ENCODE measurements at regions not wholly inside any gene's neighbourhood (a gene's known extent, or its start where the extent isn't known, plus 50 kb on each side); places are given as distances from the start of the nearest gene placed in this dataset.

DNA sequence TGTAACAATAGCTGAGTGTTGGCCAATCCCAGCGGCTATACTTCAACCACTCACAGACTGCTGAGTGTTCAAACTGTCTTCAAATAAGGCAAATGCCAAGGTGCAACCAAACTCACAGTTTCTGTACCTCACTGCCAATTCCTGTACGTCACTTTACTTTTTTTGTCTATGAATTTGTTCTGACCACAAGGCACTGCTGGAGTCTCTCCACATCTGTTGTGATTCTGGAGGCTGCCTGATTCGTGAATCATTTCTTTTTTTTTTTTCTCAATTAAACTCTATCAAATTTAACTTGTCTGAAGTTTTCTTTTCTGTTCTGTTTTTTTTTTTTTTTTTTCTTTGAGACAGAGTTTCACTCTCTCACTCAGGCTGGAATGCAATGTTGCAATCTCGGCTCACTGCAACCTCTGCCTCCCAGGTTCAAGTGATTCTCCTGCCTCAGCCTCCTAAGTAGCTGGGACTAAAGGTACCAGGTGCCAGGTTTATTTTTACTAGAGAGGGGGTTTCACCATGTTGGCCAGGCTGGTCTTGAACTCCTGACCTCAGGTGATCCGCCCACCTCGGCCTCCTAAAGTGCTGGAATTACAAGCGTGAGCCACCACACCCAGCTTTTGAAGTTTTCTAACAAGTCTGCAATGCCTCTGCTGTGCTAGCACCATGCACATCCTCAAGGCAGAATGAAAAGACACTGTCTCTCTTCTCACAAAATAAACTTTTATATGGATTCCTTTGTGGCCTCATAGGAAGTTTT is 401.7 kb downstream of the IRS2 start:
- DNase-seq (ENCODE audit: low read depth, low spot score), result no peak
- in situ Hi-C loops (cut with HindIII; ENCODE audit: low pct_unique_long_range_greater_than_20kb, low sequenced_read_pairs), result no loop called here

GRCh38 chr13:109383683-109384082 is 402.7 kb downstream of the IRS2 start:
- in situ Hi-C loops (cut with HindIII; ENCODE audit: low pct_unique_long_range_greater_than_20kb, low sequenced_read_pairs), result no loop called here
- no peak for DNase-seq (ENCODE audit: low read depth, low spot score)

DNA sequence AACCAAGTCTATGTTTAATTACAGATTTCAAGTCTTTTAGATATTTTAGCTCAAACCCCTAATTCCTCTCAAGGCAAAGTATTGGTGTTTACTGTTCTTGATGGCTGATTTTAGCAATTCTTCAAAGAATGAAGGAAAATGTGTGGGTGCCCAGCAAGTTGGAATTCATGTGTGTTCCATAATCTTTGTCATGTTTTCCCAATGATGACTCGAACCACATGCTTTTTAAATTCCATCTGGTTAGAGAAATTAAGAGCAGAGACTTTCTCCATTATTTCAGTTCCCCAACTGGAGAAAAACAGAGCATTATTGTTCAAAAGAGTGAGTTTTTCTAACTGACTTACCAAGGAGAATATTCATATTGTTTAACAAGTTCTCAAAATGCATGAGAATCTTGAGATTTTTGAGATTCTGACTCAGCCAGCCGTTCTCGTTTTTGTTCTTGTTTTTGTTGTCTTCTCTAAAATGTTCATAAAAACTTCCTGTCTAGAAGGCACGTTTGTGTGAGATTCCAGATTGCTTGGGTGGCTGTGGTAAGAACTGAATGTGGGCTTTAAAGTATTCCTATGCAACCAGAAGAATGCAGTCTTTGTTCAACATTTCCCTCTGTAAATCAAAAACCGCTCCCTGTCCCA is 404.7 kb downstream of the IRS2 start:
- peak; percentile 78 for DNase-seq (ENCODE audit: low read depth, low spot score)
- in situ Hi-C loops (cut with HindIII; ENCODE audit: low pct_unique_long_range_greater_than_20kb, low sequenced_read_pairs), result no loop called here

GRCh38 chr13:109380457-109380856 is 405.9 kb downstream of the IRS2 start:
- in situ Hi-C loops (cut with HindIII; ENCODE audit: low pct_unique_long_range_greater_than_20kb, low sequenced_read_pairs), result no loop called here
- DNase-seq (ENCODE audit: low read depth, low spot score), result no peak

GRCh38 chr13:109379930-109380329 is 406.5 kb downstream of the IRS2 start:
- in situ Hi-C loops (cut with HindIII; ENCODE audit: low pct_unique_long_range_greater_than_20kb, low sequenced_read_pairs), result no loop called here
- no peak for DNase-seq (ENCODE audit: low read depth, low spot score)

GRCh38 chr13:109376936-109377335 is 409.4 kb downstream of the IRS2 start:
- DNase-seq (ENCODE audit: low read depth, low spot score), result peak; percentile 9
- in situ Hi-C loops (cut with HindIII; ENCODE audit: low pct_unique_long_range_greater_than_20kb, low sequenced_read_pairs), result no loop called here

DNA sequence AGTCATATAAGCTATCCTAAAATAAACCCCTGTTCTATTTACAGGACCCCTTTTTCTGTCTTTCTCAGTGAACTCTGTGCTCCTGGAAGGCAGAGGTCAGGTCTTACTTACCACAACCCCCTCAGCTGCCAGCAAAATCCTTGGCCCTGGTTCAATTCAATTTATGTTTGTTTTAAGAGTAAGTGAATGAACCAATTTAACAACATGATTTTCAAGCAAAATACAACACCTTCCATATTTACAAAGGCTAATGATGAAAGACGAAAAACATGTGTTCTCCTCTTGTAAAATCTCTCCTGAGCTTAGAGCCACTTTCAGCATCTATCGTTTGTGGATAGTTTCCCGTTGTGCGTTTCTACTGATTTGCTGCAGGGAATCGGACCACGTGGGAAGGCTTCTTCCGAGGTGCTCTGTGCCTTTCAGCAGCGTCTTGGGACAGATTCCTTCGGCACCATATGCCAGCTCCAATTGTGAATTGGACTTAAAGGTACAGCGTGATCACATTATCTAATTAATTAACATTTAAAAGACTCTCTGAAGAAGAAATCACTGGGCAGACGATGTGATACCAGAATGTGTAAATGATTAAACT is 411.7 kb downstream of the IRS2 start:
- no peak for DNase-seq (ENCODE audit: low read depth, low spot score)
- in situ Hi-C loops (cut with HindIII; ENCODE audit: low pct_unique_long_range_greater_than_20kb, low sequenced_read_pairs), result no loop called here

- no peak for DNase-seq (ENCODE audit: low read depth, low spot score)
These were observed 413.7 kb downstream of the IRS2 start for GRCh38 chr13:109372666-109373065.

GRCh38 chr13:109371066-109371465 is 415.3 kb downstream of the IRS2 start:
- DNase-seq (ENCODE audit: low read depth, low spot score), result no peak
- in situ Hi-C loops (cut with HindIII; ENCODE audit: low pct_unique_long_range_greater_than_20kb, low sequenced_read_pairs), result no loop called here

More at GRCh38 chr13:109372666-109373065, 413.7 kb downstream of the IRS2 start:
- in situ Hi-C loops (cut with HindIII; ENCODE audit: low pct_unique_long_range_greater_than_20kb, low sequenced_read_pairs), result no loop called here

DNA sequence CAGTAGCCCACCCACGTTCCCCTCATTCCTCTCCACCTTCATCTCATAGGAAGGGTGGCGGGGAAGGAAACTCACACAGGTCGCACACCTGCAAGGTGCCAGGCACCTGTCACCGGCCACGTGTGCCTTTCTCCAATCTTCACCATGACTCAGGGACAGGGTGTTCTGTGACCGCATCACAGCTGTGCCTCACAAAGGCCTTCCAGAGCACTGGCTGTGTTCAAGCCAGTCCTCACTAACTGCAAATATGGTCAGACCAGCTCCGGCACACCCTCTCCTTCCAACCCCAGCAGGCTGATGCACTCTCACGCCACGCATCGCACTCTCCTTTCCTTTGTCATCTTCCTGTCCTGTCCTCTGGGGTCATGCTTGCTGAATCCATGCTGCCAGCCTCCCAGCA is 415.9 kb downstream of the IRS2 start:
- in situ Hi-C loops (cut with HindIII; ENCODE audit: low pct_unique_long_range_greater_than_20kb, low sequenced_read_pairs), result no loop called here
- no peak for DNase-seq (ENCODE audit: low read depth, low spot score)

- no peak for DNase-seq (ENCODE audit: low read depth, low spot score)
- in situ Hi-C loops (cut with HindIII; ENCODE audit: low pct_unique_long_range_greater_than_20kb, low sequenced_read_pairs), result no loop called here
These were observed 416.9 kb downstream of the IRS2 start for GRCh38 chr13:109369353-109370052.

DNA sequence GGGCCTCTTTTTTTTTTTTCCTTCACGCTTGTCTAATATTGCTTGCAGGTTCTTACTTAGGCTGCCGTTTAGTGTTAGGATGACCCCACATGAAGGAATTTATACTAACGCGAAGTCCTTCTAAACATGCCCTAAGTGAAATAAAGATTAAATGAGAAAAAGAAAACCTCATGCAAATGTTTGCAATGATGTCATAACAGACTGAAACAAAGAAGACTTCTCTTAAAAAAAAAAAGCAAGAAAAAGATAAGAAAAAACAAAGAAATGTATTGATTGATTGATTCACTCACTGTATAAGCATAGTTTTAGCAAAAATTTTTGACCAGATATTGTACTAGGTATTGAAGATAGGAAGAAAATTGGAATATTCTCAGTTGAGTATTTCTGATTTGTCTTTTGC is 418.2 kb downstream of the IRS2 start:
- in situ Hi-C loops (cut with HindIII; ENCODE audit: low pct_unique_long_range_greater_than_20kb, low sequenced_read_pairs), result no loop called here

GRCh38 chr13:109366525-109366924 is 419.9 kb downstream of the IRS2 start:
- DNase-seq (ENCODE audit: low read depth, low spot score), result no peak
- in situ Hi-C loops (cut with HindIII; ENCODE audit: low pct_unique_long_range_greater_than_20kb, low sequenced_read_pairs), result no loop called here

More for the DNA sequence above, 418.2 kb downstream of the IRS2 start:
- DNase-seq (ENCODE audit: low read depth, low spot score), result no peak

DNA sequence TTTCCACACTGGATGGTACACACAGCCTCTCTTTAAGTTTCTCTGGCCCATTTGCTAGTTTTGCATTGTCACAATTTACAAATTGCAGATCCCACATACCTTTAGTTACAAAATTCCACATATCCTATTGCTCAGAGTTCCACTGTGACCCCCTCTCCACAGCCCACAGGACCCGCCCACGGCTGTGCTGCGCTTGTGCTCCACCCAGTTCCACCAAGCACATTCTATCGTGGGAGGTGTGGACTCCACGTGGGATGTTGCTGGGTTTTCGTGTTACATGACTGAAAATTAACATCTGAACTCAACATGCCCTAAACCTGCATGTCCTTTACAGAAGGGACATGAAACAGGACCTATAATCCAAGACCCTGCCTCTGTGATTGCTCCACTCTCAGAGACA is 423.0 kb downstream of the IRS2 start:
- in situ Hi-C loops (cut with HindIII; ENCODE audit: low pct_unique_long_range_greater_than_20kb, low sequenced_read_pairs), result no loop called here
- no peak for DNase-seq (ENCODE audit: low read depth, low spot score)

GRCh38 chr13:109362616-109363015 is 423.8 kb downstream of the IRS2 start:
- DNase-seq (ENCODE audit: low read depth, low spot score), result no peak
- in situ Hi-C loops (cut with HindIII; ENCODE audit: low pct_unique_long_range_greater_than_20kb, low sequenced_read_pairs), result no loop called here

DNA sequence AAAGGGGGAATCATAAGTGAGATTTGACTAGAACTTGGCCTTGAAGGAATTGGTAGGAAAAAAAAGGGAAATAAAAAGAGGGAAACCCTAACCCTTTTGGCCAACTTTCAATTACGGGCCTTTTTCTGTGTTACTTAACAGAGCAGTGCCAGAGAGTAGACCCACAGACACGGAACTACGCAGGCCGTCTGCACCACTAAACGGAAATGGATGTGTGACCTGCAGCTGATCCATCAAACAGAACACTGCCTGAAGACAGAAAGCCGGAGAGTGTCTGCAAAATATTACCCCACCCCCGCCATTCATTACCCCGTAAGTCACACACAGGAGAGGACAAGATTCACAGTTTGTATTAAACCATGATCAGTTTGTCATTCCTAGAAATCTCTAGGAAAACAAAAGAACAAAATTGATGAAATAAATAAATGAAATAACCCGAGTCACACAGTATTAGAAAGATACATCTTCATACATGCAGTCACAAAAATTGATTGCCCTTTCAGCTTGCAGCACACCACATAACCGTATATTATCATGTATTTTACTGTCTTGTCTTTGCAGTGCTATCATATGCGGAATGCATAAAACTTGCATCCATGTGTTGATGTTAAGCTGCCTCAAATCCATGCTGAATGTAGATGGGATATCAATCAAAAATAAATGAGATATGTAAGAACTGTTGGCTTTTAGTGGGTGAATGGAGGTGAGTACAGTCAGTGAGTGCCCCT is 424.7 kb downstream of the IRS2 start:
- no peak for DNase-seq (ENCODE audit: low read depth, low spot score)
- in situ Hi-C loops (cut with HindIII; ENCODE audit: low pct_unique_long_range_greater_than_20kb, low sequenced_read_pairs), result no loop called here

- no peak for DNase-seq (ENCODE audit: low read depth, low spot score)
- in situ Hi-C loops (cut with HindIII; ENCODE audit: low pct_unique_long_range_greater_than_20kb, low sequenced_read_pairs), result no loop called here
These were observed 428.5 kb downstream of the IRS2 start for GRCh38 chr13:109357751-109358471.
